Aorta (tissue), 5 donors: ENCODE measurements at regions not wholly inside any gene's neighbourhood (a gene's known extent, or its start where the extent isn't known, plus 50 kb on each side); places are given as distances from the start of the nearest gene placed in this dataset.
"Not testable (repeated sequence)": the region's sequence is repeated elsewhere in the genome, so short reads cannot be mapped to it uniquely, and the experiment has no call there.

Source experiments
- ATAC-seq: fragments of 200-7000 bp; cut with Tn5 transposase; one replicate; pipeline ENCODE4 v1.9.1; 2022; ENCODE audit warnings: moderate library complexity; ENCODE audit not compliant: low FRiP score
- DNase-seq, 2 donors: peaks; one replicate each; pipeline ENCODE4 v3.0.0-alpha.2; 2020
- H3K27ac ChIP-seq, 2 donors: one replicate each; pipeline ENCODE4 v1.5.1; 2013; ENCODE audit warnings: low read length in 2 of 2, mild to moderate bottlenecking in 2 of 2, moderate library complexity in 2 of 2, control low read depth in 1 of 2, inconsistent platforms in 1 of 2, low read depth in 1 of 2
- H3K27me3 ChIP-seq, 2 donors: one replicate each; pipeline ENCODE4 v1.6.1; 2013; ENCODE audit warnings: control low read depth in 1 of 2, low read length in 1 of 2, mild to moderate bottlenecking in 1 of 2, moderate library complexity in 1 of 2; ENCODE audit not compliant: insufficient read depth in 2 of 2, control insufficient read depth in 1 of 2
- H3K36me3 ChIP-seq, 2 donors: one replicate each; pipeline ENCODE4 v1.6.1; 2013; ENCODE audit warnings: control low read depth in 1 of 2, low read length in 1 of 2, mild to moderate bottlenecking in 1 of 2; ENCODE audit not compliant: insufficient read depth in 2 of 2, control insufficient read depth in 1 of 2
- H3K4me1 ChIP-seq, 2 donors: one replicate each; pipeline ENCODE4 v1.6.1; 2013; ENCODE audit warnings: low read length in 2 of 2, control low read depth in 1 of 2, mild to moderate bottlenecking in 1 of 2, moderate library complexity in 1 of 2; ENCODE audit not compliant: insufficient read depth in 2 of 2, control insufficient read depth in 1 of 2
- H3K4me3 ChIP-seq, 2 donors: one replicate each; pipeline ENCODE4 v1.5.1; 2013; ENCODE audit warnings: low read length in 2 of 2, control low read depth in 1 of 2, mild to moderate bottlenecking in 1 of 2
- H3K9me3 ChIP-seq: one replicate; pipeline ENCODE4 v1.6.1; 2013; ENCODE audit warnings: mild to moderate bottlenecking, low read length; ENCODE audit not compliant: control insufficient read depth
- WGBS, 2 donors: extraction: QIAGEN DNeasy Blood & Tissue Kit; methylation state at CpG; one replicate each; pipeline ENCODE4 v1.1.7; 2013; 5-methylcytosine and 5-hydroxymethylcytosine counted together
- intact Hi-C, 2 donors: fragments of 100-400 bp; cut with DNase I; formaldehyde crosslinking; loops; one replicate each; pipeline versions ENCODE4 v1.14.2 to v1.15.0; 2022
- donor health status: healthy with polysubstance abuse.
- donor health status: Bipolar disorder and iron deficiency.
- donor health status: DM: no; HTN: no; CAD: no.
- donor health status: DM: no; HTN: no; CAD: no.
- donor health status: DM: yes; HTN: yes; CAD: no.

- H3K36me3 ChIP-seq: no peaks in the 10 kb centered on the region
- no peak overlapping the region for H3K27ac ChIP-seq
- ATAC-seq (no peak), DNase-seq (no peak)
- H3K4me3 ChIP-seq: no peak overlapping the region
- no peaks in the 10 kb centered on the region for H3K4me1 ChIP-seq
- H3K9me3 ChIP-seq: no peaks in the 10 kb centered on the region
- intact Hi-C loops: loop anchor here in 1 of 2 donors (10.0 kb wide), 1 partner anchor 268 kb away; no protein-coding TSS in a partner anchor
- 12 to 15% methylated on average over 4 of the region's 4 CpGs for WGBS, 2 donors
- no peaks in the 10 kb centered on the region for H3K27me3 ChIP-seq
Measured at GRCh38 chr6:113723182-113723581, 134.0 kb upstream of the MARCKS start.

GRCh38 chr6:113724927-113725326, 132.2 kb upstream of the MARCKS start:
- WGBS, 2 donors: 97 to 100% methylated on average over 1 to 2 of the region's 2 CpGs
- not testable (repeated sequence) for H3K4me1 ChIP-seq, H3K27ac ChIP-seq, H3K9me3 ChIP-seq, ATAC-seq, H3K27me3 ChIP-seq, H3K4me3 ChIP-seq, H3K36me3 ChIP-seq, DNase-seq
- intact Hi-C loops: loop anchor here in 1 of 2 donors (10.0 kb wide), 1 partner anchor 270 kb away; no protein-coding TSS in a partner anchor

- 94 to 96% methylated on average over 3 of the region's 3 CpGs for WGBS, 2 donors
- H3K27me3 ChIP-seq: no peaks in the 10 kb centered on the region
- H3K9me3 ChIP-seq: no peaks in the 10 kb centered on the region
- intact Hi-C loops: no loop called here
- H3K27ac ChIP-seq: no peak overlapping the region
- no peak overlapping the region for H3K4me3 ChIP-seq
- H3K36me3 ChIP-seq: no peaks in the 10 kb centered on the region
- ATAC-seq: no peak
- no peak for DNase-seq
- no peaks in the 10 kb centered on the region for H3K4me1 ChIP-seq
Measured at GRCh38 chr6:113731541-113731940, 125.6 kb upstream of the MARCKS start.

GRCh38 chr6:113732384-113732966, 124.7 kb upstream of the MARCKS start:
- WGBS, 2 donors: 8 to 29% methylated on average over 4 of the region's 4 CpGs
- Histone ChIP-seq H3K27ac (no peak overlapping the region), H3K4me3 (no peak overlapping the region)

GRCh38 chr6:113733381-113733780, 123.8 kb upstream of the MARCKS start:
- WGBS, 2 donors: 79 to 81% methylated on average over 3 of the region's 3 CpGs
- Histone ChIP-seq H3K27ac (no peak overlapping the region), H3K4me1 (no peaks in the 10 kb centered on the region), H3K9me3 (no peaks in the 10 kb centered on the region), H3K27me3 (no peaks in the 10 kb centered on the region), H3K36me3 (no peaks in the 10 kb centered on the region), H3K4me3 (no peak overlapping the region)
- no peak for DNase-seq
- intact Hi-C loops: no loop called here
- ATAC-seq: no peak

More at GRCh38 chr6:113732384-113732966, 124.7 kb upstream of the MARCKS start:
- intact Hi-C loops: no loop called here
- H3K27me3 ChIP-seq: no peaks in the 10 kb centered on the region
- ATAC-seq: no peak
- H3K9me3 ChIP-seq: no peaks in the 10 kb centered on the region
- no peaks in the 10 kb centered on the region for H3K36me3 ChIP-seq
- H3K4me1 ChIP-seq: no peaks in the 10 kb centered on the region
- no peak for DNase-seq

- intact Hi-C loops: no loop called here
- H3K27ac ChIP-seq: no peak overlapping the region
- no peaks in the 10 kb centered on the region for H3K27me3 ChIP-seq
- no peaks in the 10 kb centered on the region for H3K4me1 ChIP-seq
- no peak overlapping the region for H3K4me3 ChIP-seq
- ATAC-seq (no peak), DNase-seq (no peak)
- H3K36me3 ChIP-seq: no peaks in the 10 kb centered on the region
- WGBS, 2 donors: 71 to 76% methylated on average over 3 of the region's 3 CpGs
- H3K9me3 ChIP-seq: no peaks in the 10 kb centered on the region
Measured at GRCh38 chr6:113734982-113735381, 122.2 kb upstream of the MARCKS start.

- no peak for ATAC-seq
- 60 to 71% methylated on average over 3 of the region's 3 CpGs for WGBS, 2 donors
- no peak overlapping the region for H3K4me3 ChIP-seq
Measured at GRCh38 chr6:113735491-113735890, 121.7 kb upstream of the MARCKS start.

GRCh38 chr6:113736978-113737377, 120.2 kb upstream of the MARCKS start:
- Histone ChIP-seq H3K36me3 (no peaks in the 10 kb centered on the region), H3K4me1 (no peaks in the 10 kb centered on the region), H3K27ac (no peak overlapping the region), H3K9me3 (no peaks in the 10 kb centered on the region), H3K4me3 (no peak overlapping the region), H3K27me3 (no peaks in the 10 kb centered on the region)
- intact Hi-C loops: no loop called here
- DNase-seq (no peak), ATAC-seq (no peak)

More at GRCh38 chr6:113735491-113735890, 121.7 kb upstream of the MARCKS start:
- intact Hi-C loops: no loop called here
- Histone ChIP-seq H3K27ac (no peak overlapping the region), H3K27me3 (no peaks in the 10 kb centered on the region), H3K9me3 (no peaks in the 10 kb centered on the region), H3K4me1 (no peaks in the 10 kb centered on the region), H3K36me3 (no peaks in the 10 kb centered on the region)
- DNase-seq: no peak

GRCh38 chr6:113739041-113739655, 118.0 kb upstream of the MARCKS start:
- Histone ChIP-seq H3K9me3 (no peaks in the 10 kb centered on the region), H3K27ac (no peak overlapping the region), H3K36me3 (no peaks in the 10 kb centered on the region), H3K27me3 (no peaks in the 10 kb centered on the region), H3K4me1 (no peaks in the 10 kb centered on the region), H3K4me3 (no peak overlapping the region)
- 95 to 99% methylated on average over 4 of the region's 4 CpGs for WGBS, 2 donors
- intact Hi-C loops: no loop called here
- no peak for DNase-seq
- ATAC-seq: no peak
